ENCODE measurements at regions not wholly inside any gene's neighbourhood (a gene's known extent, or its start where the extent isn't known, plus 50 kb on each side); places are given as distances from the start of the nearest gene placed in this dataset.

DNA sequence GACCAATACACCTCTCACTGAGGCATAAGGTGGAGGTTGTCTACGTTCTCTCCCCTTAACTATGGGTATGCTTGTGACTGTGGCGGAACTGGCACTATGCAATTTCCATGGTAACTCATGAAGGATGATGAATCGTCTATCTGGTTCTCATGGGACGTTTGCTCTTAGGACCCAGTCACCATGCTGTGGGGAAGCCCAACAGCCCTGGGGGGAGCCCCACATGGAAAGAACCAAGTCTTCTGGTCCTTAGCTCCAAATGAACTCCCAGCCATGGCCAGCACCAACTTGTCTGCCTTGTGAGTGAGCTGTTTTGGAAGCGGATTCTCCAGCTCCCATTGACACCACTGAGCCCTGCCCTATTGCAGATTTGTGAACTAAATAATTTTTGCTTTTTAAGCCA is 188.7 kb upstream of the S1PR3 start:
- TF ChIP-seq CTCF (IDR thresholded peaks at IDR 0.05) (no peak), POLR2A (IDR thresholded peaks at IDR 0.05) (no peak), POLR2AphosphoS5 (IDR thresholded peaks at IDR 0.05) (no peak), EP300 (IDR thresholded peaks at IDR 0.05; ENCODE audit: low read depth) (no peak)

Data from transverse colon (tissue), 4 donors.